HUES6 (cell line): ENCODE measurements at regions not wholly inside any gene's neighbourhood (a gene's known extent, or its start where the extent isn't known, plus 50 kb on each side); places are given as distances from the start of the nearest gene placed in this dataset.

ENCODE experiments used
- H3K27ac ChIP-seq: 2 replicates; pipeline ENCODE4 v1.7.0; 2013; ENCODE audit warnings: low read depth, mild to moderate bottlenecking, low read length, inconsistent platforms
- H3K27me3 ChIP-seq: 2 replicates; pipeline ENCODE4 v1.6.1; 2013; ENCODE audit warnings: low read length; ENCODE audit not compliant: control insufficient read depth, insufficient read depth
- H3K36me3 ChIP-seq: 2 replicates; pipeline ENCODE4 v1.6.1; 2013; ENCODE audit warnings: low read length; ENCODE audit not compliant: control insufficient read depth, insufficient read depth
- H3K4me1 ChIP-seq: 2 replicates; pipeline ENCODE4 v1.6.1; 2013; ENCODE audit warnings: low read length; ENCODE audit not compliant: control insufficient read depth, insufficient read depth
- H3K4me3 ChIP-seq: 2 replicates; pipeline ENCODE4 v1.5.1; 2013; ENCODE audit warnings: low read depth, low read length
- H3K9ac ChIP-seq: one replicate; pipeline ENCODE4 v1.6.1; 2013; ENCODE audit warnings: mild to moderate bottlenecking, low read length
- H3K9me3 ChIP-seq: 2 replicates; pipeline ENCODE4 v1.6.1; 2013; ENCODE audit warnings: low read depth, low read length; ENCODE audit not compliant: control insufficient read depth, insufficient read depth

DNA sequence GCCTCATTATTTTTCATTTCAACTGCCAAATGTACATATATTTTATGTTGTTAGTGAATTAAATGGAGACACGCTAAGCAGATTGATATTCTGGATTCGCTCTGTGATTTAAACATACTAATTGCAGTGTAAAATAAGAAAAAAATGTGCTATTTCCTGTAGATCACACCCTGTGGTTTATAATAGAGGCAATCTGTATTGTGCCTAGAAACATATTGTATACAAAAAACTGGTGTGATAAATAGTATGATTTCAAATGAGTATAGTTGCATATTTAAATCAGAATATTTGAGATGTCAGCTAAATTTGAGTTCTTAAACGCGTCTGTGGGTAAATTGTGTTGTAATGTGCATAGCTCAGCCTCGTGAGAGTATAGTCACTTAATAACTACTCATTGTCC lies 643.9 kb downstream of the TBC1D4 start:
- Histone ChIP-seq H3K4me1 (no peaks in the 10 kb centered on the region), H3K9me3 (no peaks in the 10 kb centered on the region), H3K4me3 (no peak overlapping the region), H3K9ac (no peak overlapping the region), H3K36me3 (no peaks in the 10 kb centered on the region), H3K27me3 (no peaks in the 10 kb centered on the region), H3K27ac (no peak overlapping the region)

DNA sequence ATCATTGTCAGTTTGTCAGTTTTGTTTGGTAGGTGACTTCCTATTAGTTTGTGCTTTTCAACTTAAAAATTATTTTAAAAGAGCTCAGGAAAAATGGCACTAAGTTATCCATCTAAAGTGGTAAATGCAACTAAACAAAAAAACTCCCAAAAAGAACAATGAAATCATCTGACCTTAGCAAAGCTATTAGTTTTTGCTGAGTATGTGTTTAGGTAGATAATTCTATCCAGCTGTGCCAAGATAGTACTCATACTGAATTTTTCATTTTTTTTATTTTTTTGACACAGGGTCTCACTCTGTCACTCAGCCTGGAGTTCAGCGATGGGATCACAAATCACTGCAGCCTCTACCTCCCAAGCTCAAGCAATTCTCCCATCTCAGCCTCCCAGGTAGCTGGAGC lies 645.3 kb downstream of the TBC1D4 start:
- Histone ChIP-seq H3K36me3 (no peaks in the 10 kb centered on the region), H3K27ac (no peak overlapping the region), H3K4me3 (no peak overlapping the region), H3K4me1 (no peaks in the 10 kb centered on the region), H3K9me3 (no peaks in the 10 kb centered on the region), H3K9ac (no peak overlapping the region), H3K27me3 (no peaks in the 10 kb centered on the region)

- Histone ChIP-seq H3K27ac (no peak overlapping the region), H3K36me3 (no peaks in the 10 kb centered on the region), H3K27me3 (no peaks in the 10 kb centered on the region), H3K4me3 (no peak overlapping the region), H3K9ac (no peak overlapping the region), H3K4me1 (no peaks in the 10 kb centered on the region), H3K9me3 (no peaks in the 10 kb centered on the region)
These were observed 646.4 kb downstream of the TBC1D4 start for GRCh38 chr13:74835579-74835978.

- Histone ChIP-seq H3K4me1 (no peaks in the 10 kb centered on the region), H3K4me3 (no peak overlapping the region), H3K9ac (no peak overlapping the region), H3K27me3 (no peaks in the 10 kb centered on the region), H3K27ac (no peak overlapping the region), H3K36me3 (no peaks in the 10 kb centered on the region), H3K9me3 (no peaks in the 10 kb centered on the region)
These were observed 656.1 kb downstream of the TBC1D4 start for GRCh38 chr13:74825938-74826246.

GRCh38 chr13:74825152-74825937 lies 656.6 kb downstream of the TBC1D4 start:
- H3K9me3 ChIP-seq: no peaks in the 10 kb centered on the region
- H3K9ac ChIP-seq: no peak overlapping the region
- no peaks in the 10 kb centered on the region for H3K4me1 ChIP-seq
- no peaks in the 10 kb centered on the region for H3K27me3 ChIP-seq
- no peaks in the 10 kb centered on the region for H3K36me3 ChIP-seq
- H3K27ac ChIP-seq: no peak overlapping the region
- H3K4me3 ChIP-seq: no peak overlapping the region

- Histone ChIP-seq H3K4me3 (no peak overlapping the region), H3K36me3 (no peaks in the 10 kb centered on the region), H3K9me3 (no peaks in the 10 kb centered on the region), H3K4me1 (no peaks in the 10 kb centered on the region), H3K27ac (no peak overlapping the region), H3K9ac (no peak overlapping the region), H3K27me3 (no peaks in the 10 kb centered on the region)
These were observed 661.2 kb downstream of the TBC1D4 start for GRCh38 chr13:74820809-74821208.

DNA sequence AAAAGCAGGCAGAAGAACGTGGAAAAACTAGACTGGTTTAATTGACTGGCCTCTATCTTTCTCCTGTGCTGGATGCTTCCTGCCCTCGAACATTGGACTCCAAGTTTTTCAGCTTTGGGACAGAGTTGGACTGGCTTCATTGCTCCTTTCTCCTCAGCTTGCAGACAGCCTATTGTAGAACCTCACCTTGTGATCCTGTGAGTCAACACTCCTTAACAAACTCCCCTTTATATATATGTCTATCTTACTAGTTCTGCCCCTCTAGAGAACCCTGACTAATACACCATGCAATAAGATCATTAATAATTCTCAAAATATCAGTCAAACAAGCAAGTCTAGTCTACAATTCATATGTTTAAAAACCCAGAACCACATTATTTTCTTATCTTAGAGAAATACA lies 662.4 kb downstream of the TBC1D4 start:
- H3K9ac ChIP-seq: no peak overlapping the region
- H3K4me1 ChIP-seq: no peaks in the 10 kb centered on the region
- H3K36me3 ChIP-seq: no peaks in the 10 kb centered on the region
- H3K27me3 ChIP-seq: no peaks in the 10 kb centered on the region
- H3K27ac ChIP-seq: no peak overlapping the region
- no peak overlapping the region for H3K4me3 ChIP-seq
- no peaks in the 10 kb centered on the region for H3K9me3 ChIP-seq

DNA sequence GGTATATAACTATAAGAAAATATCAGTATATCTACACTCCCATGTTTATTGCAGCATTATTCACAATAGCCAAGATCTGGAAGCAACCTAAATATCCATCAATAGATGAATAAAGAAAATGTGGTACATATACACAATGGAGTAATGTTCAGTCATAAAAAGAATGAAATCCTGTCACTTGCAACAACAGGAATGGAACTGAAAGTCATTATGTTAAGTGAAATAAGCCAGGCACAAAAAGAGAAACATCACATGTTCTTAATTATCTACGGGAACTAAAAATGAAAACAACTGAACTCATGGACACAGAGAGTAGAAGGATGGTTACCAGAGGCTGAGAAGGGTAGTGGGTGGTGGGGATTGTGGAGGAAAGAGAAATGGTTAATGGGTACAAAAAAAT lies 665.2 kb downstream of the TBC1D4 start:
- no peak overlapping the region for H3K9ac ChIP-seq
- H3K4me1 ChIP-seq: no peaks in the 10 kb centered on the region
- no peaks in the 10 kb centered on the region for H3K36me3 ChIP-seq
- no peaks in the 10 kb centered on the region for H3K9me3 ChIP-seq
- no peak overlapping the region for H3K4me3 ChIP-seq
- H3K27me3 ChIP-seq: no peaks in the 10 kb centered on the region
- H3K27ac ChIP-seq: no peak overlapping the region

DNA sequence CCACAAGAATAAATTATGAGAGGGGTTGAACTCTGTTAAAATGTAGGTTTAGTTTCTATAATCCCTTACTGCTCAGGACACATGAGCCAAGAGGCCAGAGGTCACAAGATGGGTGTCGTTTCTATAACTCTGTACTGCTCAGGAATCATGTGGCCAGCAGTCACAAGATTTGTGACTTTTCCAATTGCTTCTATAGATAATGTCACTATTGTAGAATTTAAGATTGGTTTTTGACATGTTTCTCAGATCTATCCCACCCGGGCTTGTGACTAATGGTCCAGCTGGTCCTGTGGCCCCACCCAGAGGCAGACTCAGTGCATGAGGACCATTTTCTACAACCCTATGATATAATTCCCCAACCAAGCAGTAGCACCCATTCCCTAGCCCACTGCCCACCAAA lies 662.0 kb upstream of the KLF12 start:
- no peaks in the 10 kb centered on the region for H3K4me1 ChIP-seq
- H3K9me3 ChIP-seq: no peaks in the 10 kb centered on the region
- no peak overlapping the region for H3K27ac ChIP-seq
- H3K4me3 ChIP-seq: no peak overlapping the region
- no peaks in the 10 kb centered on the region for H3K27me3 ChIP-seq
- H3K36me3 ChIP-seq: no peaks in the 10 kb centered on the region
- no peak overlapping the region for H3K9ac ChIP-seq

DNA sequence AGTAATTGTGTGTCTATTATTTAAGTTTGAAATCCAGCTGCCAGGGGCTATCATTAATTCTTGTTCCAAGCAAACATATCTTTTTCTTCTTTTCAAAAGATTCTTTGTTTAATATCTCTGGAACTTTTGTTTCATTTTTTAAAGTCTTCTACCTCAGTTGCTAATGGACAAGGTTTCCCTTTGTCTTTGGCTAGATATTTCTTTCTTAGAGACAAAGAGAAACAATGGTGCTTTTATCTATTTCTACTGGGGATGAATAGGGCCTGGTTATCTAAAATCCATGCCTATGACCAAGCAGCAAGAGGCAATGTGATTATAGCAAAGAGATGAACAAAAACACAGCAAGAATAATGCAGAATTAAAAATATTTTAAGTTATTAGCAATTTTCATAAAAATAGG lies 661.3 kb upstream of the KLF12 start:
- H3K9ac ChIP-seq: no peak overlapping the region
- H3K27ac ChIP-seq: no peak overlapping the region
- no peak overlapping the region for H3K4me3 ChIP-seq
- no peaks in the 10 kb centered on the region for H3K36me3 ChIP-seq
- H3K9me3 ChIP-seq: no peaks in the 10 kb centered on the region
- no peaks in the 10 kb centered on the region for H3K27me3 ChIP-seq
- no peaks in the 10 kb centered on the region for H3K4me1 ChIP-seq

DNA sequence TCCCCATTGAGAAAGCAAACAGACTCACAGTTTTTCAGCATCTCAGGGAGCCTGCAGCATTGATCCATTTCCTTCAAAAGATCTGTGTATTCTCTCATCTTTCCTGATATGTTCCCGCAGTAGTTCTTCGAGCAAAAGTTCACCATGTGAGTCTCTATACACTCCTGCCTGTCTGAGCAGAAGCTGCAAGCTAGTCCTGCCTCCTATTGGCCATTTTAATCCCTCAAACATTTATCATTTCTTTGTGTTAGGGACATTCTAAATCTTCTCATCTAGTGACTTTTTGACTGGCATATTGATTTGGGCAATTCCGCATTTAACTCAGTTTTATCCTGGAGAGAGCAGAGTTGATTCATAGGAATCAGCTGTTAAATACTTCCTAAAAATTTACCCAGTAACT lies 660.4 kb upstream of the KLF12 start:
- H3K27ac ChIP-seq: no peak overlapping the region
- H3K9ac ChIP-seq: no peak overlapping the region
- H3K9me3 ChIP-seq: no peaks in the 10 kb centered on the region
- no peaks in the 10 kb centered on the region for H3K4me1 ChIP-seq
- H3K27me3 ChIP-seq: no peaks in the 10 kb centered on the region
- H3K36me3 ChIP-seq: no peaks in the 10 kb centered on the region
- H3K4me3 ChIP-seq: no peak overlapping the region

DNA sequence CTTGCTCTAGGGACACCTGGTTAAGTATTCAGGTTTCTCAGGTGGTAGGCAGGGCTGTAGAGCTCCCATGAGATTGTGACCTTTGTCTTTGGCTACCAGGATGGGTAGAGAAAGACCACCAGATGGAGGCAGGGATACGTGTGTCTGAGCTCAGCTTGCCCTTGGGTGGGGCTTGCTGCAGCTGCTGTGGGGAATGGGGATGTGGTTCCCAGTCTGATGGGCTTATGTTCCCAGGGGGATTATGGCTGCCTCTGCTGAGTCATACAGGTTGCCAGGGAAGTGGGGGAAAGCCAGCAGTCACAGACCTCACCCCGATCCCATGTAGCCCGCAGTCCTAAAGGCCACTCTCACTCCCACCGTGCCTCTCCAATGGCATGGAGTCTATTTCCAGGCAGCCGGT lies 659.9 kb upstream of the KLF12 start:
- Histone ChIP-seq H3K4me3 (no peak overlapping the region), H3K4me1 (no peaks in the 10 kb centered on the region), H3K36me3 (no peaks in the 10 kb centered on the region), H3K27me3 (no peaks in the 10 kb centered on the region), H3K9me3 (no peaks in the 10 kb centered on the region), H3K27ac (no peak overlapping the region), H3K9ac (no peak overlapping the region)
